Esophagus muscularis mucosa (tissue), 4 donors: ENCODE measurements at regions not wholly inside any gene's neighbourhood (a gene's known extent, or its start where the extent isn't known, plus 50 kb on each side); places are given as distances from the start of the nearest gene placed in this dataset.

Experiments
- DNase-seq: peaks from one replicate; pipeline ENCODE4 v3.0.0-alpha.2; 2017; ENCODE audit errors: extremely low spot score
- H3K27ac ChIP-seq, 4 donors: fragments of 200-600 bp; sonication (generic); replicated peaks in 1 of 4; 1 replicate in 3 of 4; 2 replicates in 1 of 4; pipeline ENCODE4 v1.5.1; 2016 to 2019; ENCODE audit warnings: mild to moderate bottlenecking in 1 of 4
- H3K27me3 ChIP-seq, 4 donors: fragments of 200-600 bp; sonication (generic); one replicate each; pipeline versions ENCODE4 v1.5.1 to v1.6.0; 2016 to 2019
- H3K36me3 ChIP-seq, 4 donors: fragments of 200-600 bp; sonication (generic); one replicate each; pipeline ENCODE4 v1.5.1; 2016 to 2019
- H3K4me1 ChIP-seq, 4 donors: fragments of 200-600 bp; sonication (generic); one replicate each; pipeline ENCODE4 v1.5.1; 2016 to 2019
- H3K4me3 ChIP-seq, 4 donors: fragments of 200-600 bp; sonication (generic); 1 replicate in 2 of 4; 2 replicates in 2 of 4; pipeline ENCODE4 v1.5.1; 2016 to 2019; ENCODE audit warnings: mild to moderate bottlenecking in 4 of 4, moderate library complexity in 1 of 4
- H3K9me3 ChIP-seq, 4 donors: fragments of 200-600 bp; sonication (generic); 1 replicate in 3 of 4; 2 replicates in 1 of 4; pipeline ENCODE4 v1.5.1; 2016 to 2019
- CTCF ChIP-seq, 3 experiments: fragments of 200-600 bp in 2 of 3; fragments of 450-650 bp in 1 of 3; sonication (generic) in 2 of 3; IDR thresholded peaks; one replicate each; pipeline ENCODE4 v1.5.1; 2017 to 2019; ENCODE audit warnings: antibody characterized with exemption in 3 of 3, mild to moderate bottlenecking in 2 of 3, moderate library complexity in 1 of 3
- EP300 ChIP-seq: sonication (generic); formaldehyde crosslinking; IDR thresholded peaks from one replicate; pipeline ENCODE4 v1.6.1; 2017; ENCODE audit warnings: antibody characterized with exemption
- POLR2A ChIP-seq: fragments of 450-650 bp; IDR thresholded peaks from one replicate; pipeline ENCODE4 v1.6.1; 2017; ENCODE audit warnings: antibody characterized with exemption, moderate library complexity, mild to moderate bottlenecking, low read depth
- POLR2AphosphoS5 ChIP-seq, 2 donors: sonication (generic); formaldehyde crosslinking; IDR thresholded peaks; one replicate each; pipeline ENCODE4 v1.6.1; 2017; ENCODE audit warnings: antibody characterized with exemption in 2 of 2
- WGBS: methylation state at CpG from one replicate; pipeline ENCODE4 v1.1.5; 2018; 5-methylcytosine and 5-hydroxymethylcytosine counted together
- intact Hi-C: fragments of 100-400 bp; cut with DNase I; formaldehyde crosslinking; loops from one replicate; pipeline ENCODE4 v1.15.1; 2023

GRCh38 chr2:180367815-180368214 is 360.7 kb upstream of the CWC22 start:
- no peaks in the 10 kb centered on the region for H3K9me3 ChIP-seq
- no peak overlapping the region for H3K4me3 ChIP-seq
- no peak for DNase-seq
- H3K4me1 ChIP-seq = peaks cover 0 to 63% (median 48%) of the 10 kb centered on the region in 4 donors
- no peak for TF ChIP-seq POLR2A
- TF ChIP-seq CTCF (IDR thresholded peaks at IDR 0.05) = no peak
- TF ChIP-seq POLR2AphosphoS5 (IDR thresholded peaks at IDR 0.05) = no peak
- TF ChIP-seq EP300 = no peak
- intact Hi-C loops = no loop called here
- H3K36me3 ChIP-seq = no peaks in the 10 kb centered on the region
- H3K27me3 ChIP-seq = no peaks in the 10 kb centered on the region
- peak overlapping the region in 2 of 4 donors; percentile 1 to 33 for H3K27ac ChIP-seq

DNA sequence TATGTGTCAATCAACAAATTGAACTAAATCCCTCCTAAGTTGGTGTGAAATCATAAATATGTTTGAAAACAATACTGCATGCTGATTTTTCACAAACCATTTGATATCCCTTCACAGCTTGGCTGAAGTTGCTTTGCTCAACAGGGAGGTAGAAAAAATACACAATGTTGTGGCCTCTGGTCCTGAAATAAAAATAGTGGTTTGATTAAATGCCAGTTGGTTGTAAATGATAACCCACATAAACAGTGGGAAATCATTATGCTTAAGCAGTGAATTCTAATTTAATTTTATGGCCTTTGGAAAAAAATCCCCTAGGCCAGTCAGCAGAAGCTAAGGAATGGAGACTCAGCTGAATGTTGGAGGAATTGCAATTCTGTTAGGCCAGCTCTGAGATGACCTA is 359.4 kb upstream of the CWC22 start:
- no peaks in the 10 kb centered on the region for H3K9me3 ChIP-seq
- intact Hi-C loops = no loop called here
- no peak for TF ChIP-seq EP300
- H3K27me3 ChIP-seq = no peaks in the 10 kb centered on the region
- no peak for DNase-seq
- no peak overlapping the region for H3K4me3 ChIP-seq
- H3K4me1 ChIP-seq = peaks cover 0 to 63% (median 48%) of the 10 kb centered on the region in 4 donors
- peak overlapping the region in 2 of 4 donors; percentile 52 to 68 for H3K27ac ChIP-seq
- no peaks in the 10 kb centered on the region for H3K36me3 ChIP-seq

DNA sequence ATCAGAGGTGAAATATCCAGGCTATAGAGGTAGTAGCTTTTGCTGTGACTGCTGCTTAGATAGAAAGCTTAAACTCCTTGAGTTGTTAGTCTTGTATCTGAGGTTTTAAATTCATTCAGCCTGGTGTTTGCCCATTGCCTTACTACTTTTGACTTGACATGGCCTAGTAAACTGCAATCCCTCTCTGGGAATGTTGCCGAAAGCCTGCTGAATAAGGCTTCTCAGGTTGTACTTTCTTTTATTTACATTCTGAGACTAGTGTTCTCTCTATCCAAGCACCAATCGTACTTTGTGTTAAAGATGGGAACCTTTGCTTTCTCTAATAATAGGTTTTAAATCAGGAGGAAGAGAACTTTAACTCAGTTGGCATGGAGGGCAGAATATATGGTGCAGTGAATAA is 357.6 kb upstream of the CWC22 start:
- WGBS = 47% methylated on average over 2 of the region's 2 CpGs
- Histone ChIP-seq H3K27ac (peak overlapping the region; percentile 36 to 68 (median 52)), H3K27me3 (no peaks in the 10 kb centered on the region), H3K36me3 (no peaks in the 10 kb centered on the region), H3K4me3 (no peak overlapping the region), H3K9me3 (no peaks in the 10 kb centered on the region), H3K4me1 (peaks cover 0 to 53% (median 40%) of the 10 kb centered on the region in 4 donors)
- TF ChIP-seq CTCF (IDR thresholded peaks at IDR 0.05) (no peak), EP300 (no peak), POLR2A (no peak), POLR2AphosphoS5 (IDR thresholded peaks at IDR 0.05) (no peak)
- no peak for DNase-seq
- intact Hi-C loops = no loop called here

DNA sequence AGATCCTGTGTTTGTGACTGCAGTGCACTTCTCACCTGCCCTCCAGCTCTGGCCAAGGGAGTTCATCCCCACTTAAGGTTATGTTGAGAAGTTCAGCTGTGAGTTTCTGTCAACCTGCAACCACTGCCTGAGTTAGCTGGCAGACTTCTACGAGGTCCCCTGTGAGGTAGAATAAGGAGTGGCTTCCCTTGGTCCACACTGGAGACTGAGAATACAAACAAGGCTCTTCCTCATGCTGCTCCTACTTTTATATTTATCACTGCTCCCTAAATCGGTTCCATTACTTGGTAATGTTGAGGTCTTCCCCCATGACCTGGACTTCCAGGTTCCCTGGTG is 353.2 kb upstream of the CWC22 start:
- intact Hi-C loops = no loop called here

DNA sequence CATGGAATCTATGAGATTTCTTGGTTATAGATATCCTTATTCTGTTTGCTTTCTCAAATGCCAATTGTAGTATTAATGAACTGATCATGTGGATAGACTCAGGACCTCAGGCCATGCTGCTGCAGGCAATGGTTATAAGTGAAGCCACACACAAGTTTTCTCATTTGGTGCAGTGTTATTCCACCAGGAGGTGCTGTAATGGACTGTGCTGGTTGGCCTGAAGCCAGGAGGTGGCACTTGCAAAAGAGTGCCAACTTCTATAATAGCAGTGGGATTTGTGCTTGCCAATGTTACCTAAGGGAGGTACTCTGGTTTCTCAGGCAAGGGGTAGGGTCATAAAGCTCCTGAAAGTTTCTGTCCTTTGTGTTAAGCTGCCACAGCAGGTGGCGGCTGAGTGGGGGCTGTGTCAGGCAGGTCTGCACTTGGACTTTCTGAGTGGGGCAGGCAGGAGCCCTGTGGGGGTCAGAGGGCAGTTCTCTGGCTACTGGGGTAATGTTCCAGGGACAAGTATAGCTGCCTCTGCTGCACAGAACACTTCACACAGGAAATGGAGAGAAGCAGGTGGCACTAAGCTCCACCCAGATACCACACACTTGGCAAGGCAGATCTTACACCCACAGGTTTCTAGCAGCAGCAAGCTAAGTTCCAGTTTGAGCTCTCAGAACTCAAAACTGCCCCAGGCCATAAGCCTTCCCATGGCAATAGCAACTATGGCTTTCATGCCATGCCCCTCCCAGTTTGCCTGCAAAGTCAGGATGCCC is 352.6 kb upstream of the CWC22 start:
- Histone ChIP-seq H3K27ac (no peak overlapping the region), H3K9me3 (no peaks in the 10 kb centered on the region), H3K36me3 (no peaks in the 10 kb centered on the region), H3K27me3 (no peaks in the 10 kb centered on the region), H3K4me1 (peaks cover 0 to 7% (median 6%) of the 10 kb centered on the region in 4 donors), H3K4me3 (no peak overlapping the region)
- TF ChIP-seq POLR2AphosphoS5 (IDR thresholded peaks at IDR 0.05) = no peak
- no peak for TF ChIP-seq CTCF (IDR thresholded peaks at IDR 0.05)
- no peak for TF ChIP-seq EP300
- no peak for TF ChIP-seq POLR2A
- DNase-seq = no peak
- WGBS = no CpG with 5 or more reads among the region's 1 CpG
- intact Hi-C loops = no loop called here

More for the DNA sequence above, 353.2 kb upstream of the CWC22 start:
- Histone ChIP-seq H3K9me3 (no peaks in the 10 kb centered on the region), H3K4me1 (peaks cover 0 to 12% (median 12%) of the 10 kb centered on the region in 4 donors), H3K36me3 (no peaks in the 10 kb centered on the region), H3K27me3 (no peaks in the 10 kb centered on the region), H3K4me3 (no peak overlapping the region), H3K27ac (no peak overlapping the region)
- no peak for TF ChIP-seq POLR2AphosphoS5 (IDR thresholded peaks at IDR 0.05)
- no peak for TF ChIP-seq CTCF (IDR thresholded peaks at IDR 0.05)
- no peak for TF ChIP-seq POLR2A
- no peak for TF ChIP-seq EP300
- no peak for DNase-seq
- WGBS = 80% methylated on average over 2 of the region's 2 CpGs
